A549 (cell line): ENCODE measurements at regions not wholly inside any gene's neighbourhood (a gene's known extent, or its start where the extent isn't known, plus 50 kb on each side); places are given as distances from the start of the nearest gene placed in this dataset.

Experiments
- ATAC-seq, 2 experiments: fragments of 200-7000 bp in 1 of 2; fragments of >200 bp in 1 of 2; cut with Nextera tagmentation in 1 of 2; cut with Tn5 transposase in 1 of 2; 3 replicates each; pipeline versions ENCODE4 v1.8.0 to v1.9.1; 2018 to 2020; ENCODE audit warnings: mild to moderate bottlenecking in 1 of 2, moderate library complexity in 1 of 2
- CTCF ChIA-PET: fragments of 300-600 bp; sonication (Branson Sonifier 250); formaldehyde crosslinking; extraction: SDS; loops from one replicate; lab custom pipeline; 2021; ENCODE audit warnings: antibody characterized with exemption, inconsistent platforms; lab: Yijun Ruan, JAX
- POLR2A ChIA-PET: fragments of 350-600 bp; formaldehyde crosslinking; extraction: SDS; loops from one replicate; lab custom pipeline; 2021; ENCODE audit warnings: antibody characterized with exemption, inconsistent platforms; lab: Yijun Ruan, JAX
- DNase-seq, 2 experiments: peaks; one replicate each; pipeline versions ENCODE4 v3.0.0 to v3.0.0-alpha.2; 2011 to 2016; ENCODE audit warnings: low read depth in 1 of 2, low spot score in 1 of 2
- FAIRE-seq: peaks from 2 replicates; lab custom pipeline; 2011; peaks lifted over from hg19 to GRCh38; lab: Jason Lieb, UNC
- H3K27ac ChIP-seq, 2 experiments: fragments of >200 bp; sonication (Bioruptor Twin); formaldehyde crosslinking; 3 replicates each; pipeline ENCODE4 v1.5.1; 2016 to 2017
- H3K4me1 ChIP-seq: fragments of >200 bp; sonication (Bioruptor Twin); formaldehyde crosslinking; 3 replicates; pipeline ENCODE4 v1.6.1; 2016
- H3K4me2 ChIP-seq: fragments of >200 bp; sonication (Bioruptor Twin); formaldehyde crosslinking; 3 replicates; pipeline ENCODE4 v1.6.1; 2016
- H3K4me3 ChIP-seq: fragments of >200 bp; sonication (Bioruptor Twin); formaldehyde crosslinking; 3 replicates; pipeline ENCODE4 v1.5.1; 2016
- H3K9me3 ChIP-seq: fragments of >200 bp; sonication (Bioruptor Twin); formaldehyde crosslinking; 3 replicates; pipeline ENCODE4 v1.6.1; 2016
- BCL3 ChIP-seq: fragments of >200 bp; sonication (Bioruptor Twin); formaldehyde crosslinking; IDR thresholded peaks from 3 replicates; pipeline ENCODE4 v1.6.1; 2016
- CHD2 ChIP-seq: fragments of 150-350 bp; IDR thresholded peaks from 2 replicates; pipeline ENCODE4 v1.6.1; 2014; ENCODE audit warnings: low read length; ENCODE audit not compliant: partially characterized antibody
- CTCF ChIP-seq: fragments of >200 bp; sonication (Bioruptor Twin); formaldehyde crosslinking; IDR thresholded peaks from 3 replicates; pipeline ENCODE4 v1.5.1; 2016
- EHF ChIP-seq: fragments of 250-450 bp; sonication (Bioruptor Pico); IDR thresholded peaks from 2 replicates; pipeline ENCODE4 v1.5.0; 2020; ENCODE audit warnings: mild to moderate bottlenecking
- ELK1 ChIP-seq: fragments of 150-350 bp; IDR thresholded peaks from 2 replicates; pipeline ENCODE4 v1.6.1; 2014; ENCODE audit warnings: low read depth, mild to moderate bottlenecking, low read length
- EP300 ChIP-seq, 2 experiments: fragments of >200 bp; sonication (Bioruptor Twin); formaldehyde crosslinking; IDR thresholded peaks; 2 replicates in 1 of 2; 3 replicates in 1 of 2; pipeline ENCODE4 v1.6.1; 2016 to 2017
- ESRRA ChIP-seq: fragments of 150-350 bp; IDR thresholded peaks from 2 replicates; pipeline ENCODE4 v1.6.1; 2014; ENCODE audit warnings: mild to moderate bottlenecking, low read length, borderline replicate concordance
- FOSB ChIP-seq: fragments of 250-450 bp; sonication (Bioruptor Pico); IDR thresholded peaks from 2 replicates; pipeline ENCODE4 v1.5.0; 2020; ENCODE audit warnings: mild to moderate bottlenecking, moderate library complexity
- HES2 ChIP-seq: fragments of >200 bp; sonication (Bioruptor Twin); formaldehyde crosslinking; IDR thresholded peaks from 2 replicates; pipeline ENCODE4 v1.6.1; 2016
- HEYL ChIP-seq: fragments of 250-450 bp; sonication (Bioruptor Pico); IDR thresholded peaks from 2 replicates; pipeline ENCODE4 v1.8.0; 2021; ENCODE audit warnings: mild to moderate bottlenecking, moderate library complexity
- HMGXB4 ChIP-seq: fragments of 250-450 bp; sonication (Bioruptor Pico); IDR thresholded peaks from 2 replicates; pipeline ENCODE4 v1.5.0; 2021; ENCODE audit warnings: mild to moderate bottlenecking, moderate library complexity, borderline replicate concordance
- HOXA7 ChIP-seq: fragments of 250-450 bp; sonication (Bioruptor Pico); IDR thresholded peaks from 2 replicates; pipeline ENCODE4 v1.5.0; 2020; ENCODE audit warnings: mild to moderate bottlenecking, moderate library complexity
- JUNB ChIP-seq: fragments of >200 bp; sonication (Bioruptor Twin); formaldehyde crosslinking; IDR thresholded peaks from 2 replicates; pipeline ENCODE4 v1.6.1; 2016
- MAX ChIP-seq: IDR thresholded peaks from 2 replicates; pipeline ENCODE4 v1.6.1; 2012
- PBX3 ChIP-seq: IDR thresholded peaks from 2 replicates; pipeline ENCODE4 v1.6.1; 2012
- PHF8 ChIP-seq: fragments of 200-600 bp; sonication (generic); IDR thresholded peaks from 2 replicates; pipeline ENCODE4 v1.6.1; 2016; ENCODE audit warnings: low read depth, mild to moderate bottlenecking, antibody characterized with exemption, moderate library complexity, borderline replicate concordance
- POLR2A ChIP-seq: IDR thresholded peaks from 2 replicates; pipeline ENCODE4 v1.6.1; 2012; ENCODE audit warnings: mild to moderate bottlenecking, low read length
- POLR2AphosphoS2 ChIP-seq: conservative IDR thresholded peaks from 2 replicates; pipeline ENCODE4 v1.6.1; 2012; ENCODE audit warnings: low read length, improper control_type of control experiment, inconsistent platforms
- RAD21 ChIP-seq, 2 experiments: fragments of >200 bp in 1 of 2; sonication (Bioruptor Twin) in 1 of 2; formaldehyde crosslinking in 1 of 2; IDR thresholded peaks in 1 of 2; conservative IDR thresholded peaks in 1 of 2; 2 replicates in 1 of 2; 3 replicates in 1 of 2; pipeline ENCODE4 v1.6.1; 2012 to 2018; ENCODE audit warnings: inconsistent platforms in 1 of 2
- RARB ChIP-seq: fragments of 250-450 bp; sonication (Bioruptor Pico); IDR thresholded peaks from 2 replicates; pipeline ENCODE4 v1.8.0; 2021; ENCODE audit warnings: mild to moderate bottlenecking, moderate library complexity
- RCOR1 ChIP-seq: fragments of 150-350 bp; IDR thresholded peaks from 2 replicates; pipeline ENCODE4 v1.6.1; 2014; ENCODE audit warnings: antibody characterized with exemption, low read length, low read depth
- USF2 ChIP-seq: fragments of 450-650 bp; IDR thresholded peaks from 2 replicates; pipeline ENCODE4 v1.6.1; 2014; ENCODE audit warnings: antibody characterized with exemption
- ZSCAN20 ChIP-seq: fragments of 250-450 bp; sonication (Bioruptor Pico); IDR thresholded peaks from 2 replicates; pipeline ENCODE4 v1.8.0; 2022; ENCODE audit warnings: mild to moderate bottlenecking, moderate library complexity
- WGBS: methylation state at CpG from one replicate; pipeline ENCODE4 v1.1.6; 2017; ENCODE audit errors: missing lambda C conversion rate; 5-methylcytosine and 5-hydroxymethylcytosine counted together

- ATAC-seq (no peak), DNase-seq (no peak), FAIRE-seq (no peak)
- Histone ChIP-seq H3K9me3 (no peaks in the 10 kb centered on the region), H3K4me1 (no peaks in the 10 kb centered on the region), H3K4me2 (no peak overlapping the region), H3K27ac (no peak overlapping the region), H3K4me3 (no peak overlapping the region)
- WGBS: 54% methylated on average over 5 of the region's 5 CpGs
- CTCF ChIA-PET: no interaction called here
- POLR2A ChIA-PET: no interaction called here
- TF ChIP-seq JUNB: no peak
- TF ChIP-seq PHF8: no peak
- no peak for TF ChIP-seq CTCF
- TF ChIP-seq EHF (CRISPR knock-in tag): no peak
- no peak for TF ChIP-seq RCOR1
- TF ChIP-seq RAD21 (conservative IDR thresholded peaks at IDR 0.05 in 1 of 2, IDR thresholded peaks at IDR 0.05 in 1 of 2): no peak
- TF ChIP-seq FOSB: no peak
- no peak for TF ChIP-seq USF2
- no peak for TF ChIP-seq POLR2A
- no peak for TF ChIP-seq HOXA7 (CRISPR knock-in tag)
- TF ChIP-seq PBX3: no peak
- TF ChIP-seq HES2: no peak
- no peak for TF ChIP-seq HEYL
Observed at GRCh38 chrY:19498556-19498955, 246.0 kb downstream of the KDM5D start.

- CTCF ChIA-PET: no interaction called here
- H3K9me3 ChIP-seq: no peaks in the 10 kb centered on the region
- no peak for FAIRE-seq
- H3K4me1 ChIP-seq: no peaks in the 10 kb centered on the region
- no peak overlapping the region for H3K27ac ChIP-seq
- 30% methylated on average over 3 of the region's 3 CpGs for WGBS
- POLR2A ChIA-PET: no interaction called here
- no peak for TF ChIP-seq HMGXB4 (CRISPR knock-in tag)
- no peak for TF ChIP-seq ELK1
- no peak for TF ChIP-seq RARB
- TF ChIP-seq HEYL: no peak
- TF ChIP-seq HES2: no peak
- no peak for TF ChIP-seq MAX
- TF ChIP-seq CHD2: no peak
- TF ChIP-seq EP300 (IDR thresholded peaks at IDR 0.05): no peak
- no peak for TF ChIP-seq BCL3
- TF ChIP-seq ZSCAN20 (CRISPR knock-in tag): no peak
- no peak for TF ChIP-seq POLR2AphosphoS2
- TF ChIP-seq ESRRA: no peak
- H3K4me3 ChIP-seq: no peak overlapping the region
- no peak for ATAC-seq
- H3K4me2 ChIP-seq: no peak overlapping the region
- no peak for DNase-seq
Observed at GRCh38 chrY:19487494-19487893, 257.0 kb downstream of the KDM5D start.
